ENCODE measurements at regions not wholly inside any gene's neighbourhood (a gene's known extent, or its start where the extent isn't known, plus 50 kb on each side); places are given as distances from the start of the nearest gene placed in this dataset.
"Not testable (repeated sequence)": the region's sequence is repeated elsewhere in the genome, so short reads cannot be mapped to it uniquely, and the experiment has no call there.

DNA sequence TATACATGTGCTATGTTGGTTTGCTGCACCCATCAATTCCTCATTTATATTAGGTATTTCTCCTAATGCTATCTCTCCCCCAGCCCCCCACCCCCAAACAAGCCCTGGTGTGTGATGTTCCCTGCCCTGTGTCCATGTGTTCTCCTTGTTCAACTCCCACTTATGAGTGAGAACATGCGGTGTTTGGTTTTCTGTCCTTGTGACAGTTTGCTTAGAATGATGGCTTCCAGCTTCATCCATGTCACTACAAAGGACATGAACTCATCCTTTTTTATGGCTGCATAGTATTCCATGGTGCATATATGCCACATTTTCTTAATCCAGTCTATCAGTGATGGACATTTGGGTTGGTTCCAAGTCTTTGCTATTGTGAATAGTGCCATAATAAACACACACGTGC lies 68.4 kb upstream of the TOP3B start:
- H3K9me3 ChIP-seq (ENCODE audit: control insufficient read depth in 4 of 4, low read length in 3 of 4); H3K4me1 ChIP-seq (ENCODE audit: control insufficient read depth in 4 of 4, insufficient read depth in 4 of 4, low read length in 3 of 4); H3K27me3 ChIP-seq (ENCODE audit: control insufficient read depth in 4 of 4, insufficient read depth in 4 of 4, low read length in 3 of 4); H3K36me3 ChIP-seq (ENCODE audit: control insufficient read depth in 4 of 4, insufficient read depth in 3 of 4, low read depth in 1 of 4, low read length in 3 of 4); DNase-seq (ENCODE audit: low spot score); H3K4me3 ChIP-seq (ENCODE audit: low read depth in 1 of 3, low read length in 3 of 3); H3K9ac ChIP-seq (ENCODE audit: low read depth in 1 of 2, low read length in 2 of 2); H3K27ac ChIP-seq (ENCODE audit: low read depth in 1 of 2, low read length in 2 of 2): not testable (repeated sequence)
- 64% methylated on average over 2 of the region's 2 CpGs for WGBS

DNA sequence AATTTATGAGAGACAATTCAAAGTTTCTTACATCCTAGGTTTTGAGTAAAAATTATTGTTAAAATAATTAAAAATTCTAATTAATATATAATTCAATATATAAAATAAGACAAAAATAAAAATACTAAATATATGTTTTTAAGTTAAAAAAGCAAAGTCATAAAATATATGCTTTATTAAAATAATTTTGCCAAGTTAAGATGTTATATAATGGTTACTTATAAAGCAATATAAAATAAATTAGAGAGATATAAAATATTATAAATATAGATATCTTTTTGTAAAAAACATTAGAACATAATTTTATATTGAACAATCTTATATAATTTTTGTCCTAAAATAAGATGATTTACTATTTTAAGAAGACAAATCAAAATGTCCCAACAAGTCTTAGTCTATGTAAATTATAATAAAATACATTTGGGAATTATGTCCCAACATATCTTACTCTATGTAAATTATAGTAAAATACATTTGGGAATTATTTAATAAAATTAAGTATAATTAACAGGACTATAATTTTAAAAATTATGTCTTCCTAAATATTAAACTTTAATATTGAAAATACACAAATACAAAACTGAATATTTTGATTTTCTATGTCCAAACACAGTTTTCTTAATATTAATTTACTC lies 67.7 kb upstream of the TOP3B start:
- Histone ChIP-seq H3K4me3 (ENCODE audit: low read depth in 1 of 3, low read length in 3 of 3) (no peak overlapping the region), H3K9ac (ENCODE audit: low read depth in 1 of 2, low read length in 2 of 2) (no peak overlapping the region), H3K27ac (ENCODE audit: low read depth in 1 of 2, low read length in 2 of 2) (no peak overlapping the region), H3K9me3 (ENCODE audit: control insufficient read depth in 4 of 4, low read length in 3 of 4) (no peaks in the 10 kb centered on the region), H3K4me1 (ENCODE audit: control insufficient read depth in 4 of 4, insufficient read depth in 4 of 4, low read length in 3 of 4) (no peaks in the 10 kb centered on the region), H3K36me3 (ENCODE audit: control insufficient read depth in 4 of 4, insufficient read depth in 3 of 4, low read depth in 1 of 4, low read length in 3 of 4) (no peaks in the 10 kb centered on the region), H3K27me3 (ENCODE audit: control insufficient read depth in 4 of 4, insufficient read depth in 4 of 4, low read length in 3 of 4) (no peaks in the 10 kb centered on the region)
- TF ChIP-seq FOXA2 (IDR thresholded peaks at IDR 0.05) (no peak), HNF4A (conservative IDR thresholded peaks at IDR 0.05) (no peak), YY1 (IDR thresholded peaks at IDR 0.05) (no peak), EGR1 (IDR thresholded peaks at IDR 0.05; ENCODE audit: low read depth in 2 of 2) (no peak), HNF4G (IDR thresholded peaks at IDR 0.05) (no peak), FOXA1 (IDR thresholded peaks at IDR 0.05) (no peak), RAD21 (IDR thresholded peaks at IDR 0.05) (no peak), NR2F2 (IDR thresholded peaks at IDR 0.05) (no peak), SP1 (IDR thresholded peaks at IDR 0.05) (no peak), TAF1 (conservative IDR thresholded peaks at IDR 0.05) (no peak), RXRA (IDR thresholded peaks at IDR 0.05) (no peak), GABPA (IDR thresholded peaks at IDR 0.05 in 1 of 2, conservative IDR thresholded peaks at IDR 0.05 in 1 of 2) (no peak), JUND (IDR thresholded peaks at IDR 0.05) (no peak)
- TF ChIP-seq, protein P1, sequence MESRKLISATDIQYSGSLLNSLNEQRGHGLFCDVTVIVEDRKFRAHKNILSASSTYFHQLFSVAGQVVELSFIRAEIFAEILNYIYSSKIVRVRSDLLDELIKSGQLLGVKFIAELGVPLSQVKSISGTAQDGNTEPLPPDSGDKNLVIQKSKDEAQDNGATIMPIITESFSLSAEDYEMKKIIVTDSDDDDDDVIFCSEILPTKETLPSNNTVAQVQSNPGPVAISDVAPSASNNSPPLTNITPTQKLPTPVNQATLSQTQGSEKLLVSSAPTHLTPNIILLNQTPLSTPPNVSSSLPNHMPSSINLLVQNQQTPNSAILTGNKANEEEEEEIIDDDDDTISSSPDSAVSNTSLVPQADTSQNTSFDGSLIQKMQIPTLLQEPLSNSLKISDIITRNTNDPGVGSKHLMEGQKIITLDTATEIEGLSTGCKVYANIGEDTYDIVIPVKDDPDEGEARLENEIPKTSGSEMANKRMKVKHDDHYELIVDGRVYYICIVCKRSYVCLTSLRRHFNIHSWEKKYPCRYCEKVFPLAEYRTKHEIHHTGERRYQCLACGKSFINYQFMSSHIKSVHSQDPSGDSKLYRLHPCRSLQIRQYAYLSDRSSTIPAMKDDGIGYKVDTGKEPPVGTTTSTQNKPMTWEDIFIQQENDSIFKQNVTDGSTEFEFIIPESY (IDR thresholded peaks at IDR 0.05), result no peak
- TF ChIP-seq, protein P2, sequence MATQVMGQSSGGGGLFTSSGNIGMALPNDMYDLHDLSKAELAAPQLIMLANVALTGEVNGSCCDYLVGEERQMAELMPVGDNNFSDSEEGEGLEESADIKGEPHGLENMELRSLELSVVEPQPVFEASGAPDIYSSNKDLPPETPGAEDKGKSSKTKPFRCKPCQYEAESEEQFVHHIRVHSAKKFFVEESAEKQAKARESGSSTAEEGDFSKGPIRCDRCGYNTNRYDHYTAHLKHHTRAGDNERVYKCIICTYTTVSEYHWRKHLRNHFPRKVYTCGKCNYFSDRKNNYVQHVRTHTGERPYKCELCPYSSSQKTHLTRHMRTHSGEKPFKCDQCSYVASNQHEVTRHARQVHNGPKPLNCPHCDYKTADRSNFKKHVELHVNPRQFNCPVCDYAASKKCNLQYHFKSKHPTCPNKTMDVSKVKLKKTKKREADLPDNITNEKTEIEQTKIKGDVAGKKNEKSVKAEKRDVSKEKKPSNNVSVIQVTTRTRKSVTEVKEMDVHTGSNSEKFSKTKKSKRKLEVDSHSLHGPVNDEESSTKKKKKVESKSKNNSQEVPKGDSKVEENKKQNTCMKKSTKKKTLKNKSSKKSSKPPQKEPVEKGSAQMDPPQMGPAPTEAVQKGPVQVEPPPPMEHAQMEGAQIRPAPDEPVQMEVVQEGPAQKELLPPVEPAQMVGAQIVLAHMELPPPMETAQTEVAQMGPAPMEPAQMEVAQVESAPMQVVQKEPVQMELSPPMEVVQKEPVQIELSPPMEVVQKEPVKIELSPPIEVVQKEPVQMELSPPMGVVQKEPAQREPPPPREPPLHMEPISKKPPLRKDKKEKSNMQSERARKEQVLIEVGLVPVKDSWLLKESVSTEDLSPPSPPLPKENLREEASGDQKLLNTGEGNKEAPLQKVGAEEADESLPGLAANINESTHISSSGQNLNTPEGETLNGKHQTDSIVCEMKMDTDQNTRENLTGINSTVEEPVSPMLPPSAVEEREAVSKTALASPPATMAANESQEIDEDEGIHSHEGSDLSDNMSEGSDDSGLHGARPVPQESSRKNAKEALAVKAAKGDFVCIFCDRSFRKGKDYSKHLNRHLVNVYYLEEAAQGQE (IDR thresholded peaks at IDR 0.05), result no peak
- TF ChIP-seq, protein P3, sequence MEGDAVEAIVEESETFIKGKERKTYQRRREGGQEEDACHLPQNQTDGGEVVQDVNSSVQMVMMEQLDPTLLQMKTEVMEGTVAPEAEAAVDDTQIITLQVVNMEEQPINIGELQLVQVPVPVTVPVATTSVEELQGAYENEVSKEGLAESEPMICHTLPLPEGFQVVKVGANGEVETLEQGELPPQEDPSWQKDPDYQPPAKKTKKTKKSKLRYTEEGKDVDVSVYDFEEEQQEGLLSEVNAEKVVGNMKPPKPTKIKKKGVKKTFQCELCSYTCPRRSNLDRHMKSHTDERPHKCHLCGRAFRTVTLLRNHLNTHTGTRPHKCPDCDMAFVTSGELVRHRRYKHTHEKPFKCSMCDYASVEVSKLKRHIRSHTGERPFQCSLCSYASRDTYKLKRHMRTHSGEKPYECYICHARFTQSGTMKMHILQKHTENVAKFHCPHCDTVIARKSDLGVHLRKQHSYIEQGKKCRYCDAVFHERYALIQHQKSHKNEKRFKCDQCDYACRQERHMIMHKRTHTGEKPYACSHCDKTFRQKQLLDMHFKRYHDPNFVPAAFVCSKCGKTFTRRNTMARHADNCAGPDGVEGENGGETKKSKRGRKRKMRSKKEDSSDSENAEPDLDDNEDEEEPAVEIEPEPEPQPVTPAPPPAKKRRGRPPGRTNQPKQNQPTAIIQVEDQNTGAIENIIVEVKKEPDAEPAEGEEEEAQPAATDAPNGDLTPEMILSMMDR (IDR thresholded peaks at IDR 0.05; ENCODE audit: low read depth, low read length, missing input control), result no peak
- TF ChIP-seq, protein P4, sequence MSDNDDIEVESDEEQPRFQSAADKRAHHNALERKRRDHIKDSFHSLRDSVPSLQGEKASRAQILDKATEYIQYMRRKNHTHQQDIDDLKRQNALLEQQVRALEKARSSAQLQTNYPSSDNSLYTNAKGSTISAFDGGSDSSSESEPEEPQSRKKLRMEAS (IDR thresholded peaks at IDR 0.05), result no peak
- TF ChIP-seq, protein P5, sequence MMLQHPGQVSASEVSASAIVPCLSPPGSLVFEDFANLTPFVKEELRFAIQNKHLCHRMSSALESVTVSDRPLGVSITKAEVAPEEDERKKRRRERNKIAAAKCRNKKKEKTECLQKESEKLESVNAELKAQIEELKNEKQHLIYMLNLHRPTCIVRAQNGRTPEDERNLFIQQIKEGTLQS (IDR thresholded peaks at IDR 0.05), result no peak
- no peak for DNase-seq (ENCODE audit: low spot score)
